ENCODE measurements at regions not wholly inside any gene's neighbourhood (a gene's known extent, or its start where the extent isn't known, plus 50 kb on each side); places are given as distances from the start of the nearest gene placed in this dataset.

GRCh38 chr13:68522184-68522583 is 1292.0 kb upstream of the PCDH9 start:
- no peak overlapping the region for H3K9ac ChIP-seq (ENCODE audit: low read depth, low read length)

DNA sequence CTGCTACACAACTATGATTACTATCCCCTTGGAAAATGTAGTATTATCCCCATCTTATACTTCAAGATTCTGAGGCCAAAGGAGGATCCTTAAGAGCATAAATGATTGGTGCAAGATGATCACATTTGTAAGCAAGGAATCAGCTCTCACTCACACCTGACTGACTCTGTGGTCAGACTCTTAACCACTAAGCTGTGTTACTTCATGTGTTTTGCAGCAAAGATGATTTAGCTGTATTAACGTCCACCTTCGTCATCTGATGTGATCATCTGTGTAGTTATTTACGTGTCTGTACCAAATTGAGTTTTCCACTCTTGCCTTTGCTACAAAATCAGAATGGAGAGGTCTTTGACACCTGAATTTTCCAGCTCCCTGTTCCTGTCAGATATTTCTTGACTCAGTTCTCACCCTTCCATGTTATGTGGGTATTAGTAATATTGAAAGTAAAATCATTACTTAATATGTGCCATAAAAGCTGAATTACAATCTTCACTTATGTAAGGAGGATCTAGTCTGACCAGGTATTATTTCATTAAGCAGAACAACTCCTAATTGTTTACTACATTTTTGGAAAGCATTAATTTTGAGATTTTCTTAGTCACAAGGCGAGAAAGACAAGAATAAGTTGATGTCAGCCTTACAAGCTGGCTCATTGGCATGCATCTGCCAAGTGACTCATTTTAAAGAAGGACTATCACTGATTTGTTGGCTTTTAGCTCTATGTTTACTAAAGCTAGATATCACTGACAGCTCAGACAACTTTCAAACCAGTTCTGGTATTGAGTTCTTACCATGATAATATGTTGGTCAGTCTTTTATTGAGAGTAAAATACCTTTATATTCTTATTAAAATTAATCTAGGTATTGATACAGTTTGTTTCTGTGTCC is 1279.8 kb upstream of the PCDH9 start:
- no peaks in the 10 kb centered on the region for H3K36me3 ChIP-seq (ENCODE audit: control insufficient read depth, insufficient read depth, low read length)
- H3K9me3 ChIP-seq (ENCODE audit: control insufficient read depth, insufficient read depth, low read length): no peaks in the 10 kb centered on the region
- H3K27me3 ChIP-seq (ENCODE audit: control insufficient read depth, insufficient read depth, low read length): no peaks in the 10 kb centered on the region

More at GRCh38 chr13:68522184-68522583, 1292.0 kb upstream of the PCDH9 start:
- H3K27ac ChIP-seq (ENCODE audit: low read depth, low read length): no peak overlapping the region
- H3K4me3 ChIP-seq (ENCODE audit: low read depth, low read length): no peak overlapping the region
- H3K4me1 ChIP-seq (ENCODE audit: control insufficient read depth, insufficient read depth, low read length): no peaks in the 10 kb centered on the region
- H3K27me3 ChIP-seq (ENCODE audit: control insufficient read depth, insufficient read depth, low read length): no peaks in the 10 kb centered on the region
- H3K9me3 ChIP-seq (ENCODE audit: control insufficient read depth, insufficient read depth, low read length): no peaks in the 10 kb centered on the region; the same call in 1 of the 2 replicates
- H3K36me3 ChIP-seq (ENCODE audit: control insufficient read depth, insufficient read depth, low read length): no peaks in the 10 kb centered on the region

GRCh38 chr13:68506888-68507551 is 1276.9 kb upstream of the PCDH9 start:
- no peak overlapping the region for H3K27ac ChIP-seq (ENCODE audit: low read depth, low read length)

More for the DNA sequence above, 1279.8 kb upstream of the PCDH9 start:
- Histone ChIP-seq H3K4me1 (ENCODE audit: control insufficient read depth, insufficient read depth, low read length) (no peaks in the 10 kb centered on the region), H3K4me3 (ENCODE audit: low read depth, low read length) (no peak overlapping the region), H3K9ac (ENCODE audit: low read depth, low read length) (no peak overlapping the region), H3K27ac (ENCODE audit: low read depth, low read length) (no peak overlapping the region)

DNA sequence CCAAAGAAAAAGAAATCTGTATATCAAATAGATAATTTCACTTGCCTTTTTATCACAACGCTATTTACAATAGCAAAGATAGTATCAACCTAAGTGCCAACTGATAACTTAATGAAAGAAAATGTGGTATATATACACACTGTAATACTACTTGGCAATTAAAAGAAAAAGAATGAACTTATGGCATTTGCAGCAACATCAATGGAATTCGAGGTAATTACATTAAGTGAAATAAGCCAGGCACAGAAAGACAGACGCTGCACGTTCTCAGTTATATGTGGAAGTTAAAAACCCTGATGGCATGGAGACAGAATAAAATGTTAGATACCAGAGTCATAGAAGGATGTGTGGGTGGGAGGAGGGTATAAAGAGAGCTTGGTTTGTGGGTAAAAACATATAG is 1260.5 kb upstream of the PCDH9 start:
- Histone ChIP-seq H3K9me3 (ENCODE audit: control insufficient read depth, insufficient read depth, low read length) (no peaks in the 10 kb centered on the region), H3K27me3 (ENCODE audit: control insufficient read depth, insufficient read depth, low read length) (no peaks in the 10 kb centered on the region)

More at GRCh38 chr13:68506888-68507551, 1276.9 kb upstream of the PCDH9 start:
- no peak overlapping the region for H3K4me3 ChIP-seq (ENCODE audit: low read depth, low read length)
- H3K9ac ChIP-seq (ENCODE audit: low read depth, low read length): no peak overlapping the region
- H3K36me3 ChIP-seq (ENCODE audit: control insufficient read depth, insufficient read depth, low read length): no peaks in the 10 kb centered on the region
- H3K4me1 ChIP-seq (ENCODE audit: control insufficient read depth, insufficient read depth, low read length): no peaks in the 10 kb centered on the region
- H3K9me3 ChIP-seq (ENCODE audit: control insufficient read depth, insufficient read depth, low read length): no peaks in the 10 kb centered on the region
- no peaks in the 10 kb centered on the region for H3K27me3 ChIP-seq (ENCODE audit: control insufficient read depth, insufficient read depth, low read length)

DNA sequence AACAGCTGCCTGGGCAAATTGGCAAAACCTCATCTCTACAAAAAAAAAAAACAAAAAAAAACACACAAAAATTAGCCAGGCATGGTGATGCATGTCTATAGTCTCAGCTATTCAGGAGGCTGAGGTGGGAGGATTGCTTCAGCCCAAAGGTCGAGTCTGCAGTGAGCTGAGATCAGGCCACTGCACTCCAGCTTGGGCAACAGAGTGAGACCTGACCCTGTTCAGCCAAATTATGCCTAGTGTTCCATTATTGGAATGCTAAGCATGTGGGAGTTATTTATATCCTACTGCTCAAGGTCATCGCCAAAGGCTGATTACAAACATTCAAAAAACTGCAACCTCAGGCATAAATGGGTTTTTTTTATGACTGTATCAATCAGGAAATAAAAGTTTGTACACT is 1251.0 kb upstream of the PCDH9 start:
- Histone ChIP-seq H3K4me3 (ENCODE audit: low read depth, low read length) (no peak overlapping the region), H3K27ac (ENCODE audit: low read depth, low read length) (no peak overlapping the region), H3K4me1 (ENCODE audit: control insufficient read depth, insufficient read depth, low read length) (no peaks in the 10 kb centered on the region), H3K27me3 (ENCODE audit: control insufficient read depth, insufficient read depth, low read length) (no peaks in the 10 kb centered on the region), H3K9me3 (ENCODE audit: control insufficient read depth, insufficient read depth, low read length) (no peaks in the 10 kb centered on the region), H3K9ac (ENCODE audit: low read depth, low read length) (no peak overlapping the region), H3K36me3 (ENCODE audit: control insufficient read depth, insufficient read depth, low read length) (no peaks in the 10 kb centered on the region)

More for the DNA sequence above, 1260.5 kb upstream of the PCDH9 start:
- no peak overlapping the region for H3K4me3 ChIP-seq (ENCODE audit: low read depth, low read length)
- no peaks in the 10 kb centered on the region for H3K4me1 ChIP-seq (ENCODE audit: control insufficient read depth, insufficient read depth, low read length)
- H3K9ac ChIP-seq (ENCODE audit: low read depth, low read length): no peak overlapping the region
- H3K27ac ChIP-seq (ENCODE audit: low read depth, low read length): no peak overlapping the region
- no peaks in the 10 kb centered on the region for H3K36me3 ChIP-seq (ENCODE audit: control insufficient read depth, insufficient read depth, low read length)

DNA sequence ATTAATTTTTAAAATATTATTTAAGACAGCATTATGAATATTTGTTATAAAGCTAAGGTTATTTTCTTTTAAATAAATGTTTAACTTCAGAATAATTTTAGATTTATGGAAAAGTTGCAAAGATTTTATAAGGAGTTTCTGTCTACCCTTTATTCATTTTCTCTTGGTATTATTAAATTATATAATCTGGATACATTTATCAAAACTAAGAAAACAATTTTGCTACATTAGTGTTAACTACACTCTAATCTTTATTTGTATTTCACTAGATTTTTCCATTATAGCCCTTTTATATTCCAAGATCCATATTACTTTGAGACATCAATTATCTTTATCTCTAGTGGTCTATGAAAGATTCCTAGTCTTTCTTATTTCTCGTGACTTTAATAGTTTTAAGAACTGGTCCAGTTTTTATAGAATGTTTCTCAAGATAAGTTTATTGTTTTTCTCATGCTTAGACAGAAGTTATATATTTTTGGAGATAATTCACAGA is 1243.7 kb upstream of the PCDH9 start:
- Histone ChIP-seq H3K9me3 (ENCODE audit: control insufficient read depth, insufficient read depth, low read length) (no peaks in the 10 kb centered on the region), H3K27me3 (ENCODE audit: control insufficient read depth, insufficient read depth, low read length) (no peaks in the 10 kb centered on the region), H3K27ac (ENCODE audit: low read depth, low read length) (no peak overlapping the region), H3K9ac (ENCODE audit: low read depth, low read length) (no peak overlapping the region), H3K4me1 (ENCODE audit: control insufficient read depth, insufficient read depth, low read length) (no peaks in the 10 kb centered on the region), H3K4me3 (ENCODE audit: low read depth, low read length) (no peak overlapping the region), H3K36me3 (ENCODE audit: control insufficient read depth, insufficient read depth, low read length) (no peaks in the 10 kb centered on the region)

- Histone ChIP-seq H3K36me3 (ENCODE audit: control insufficient read depth, insufficient read depth, low read length) (no peaks in the 10 kb centered on the region), H3K27me3 (ENCODE audit: control insufficient read depth, insufficient read depth, low read length) (no peaks in the 10 kb centered on the region), H3K9ac (ENCODE audit: low read depth, low read length) (no peak overlapping the region), H3K4me1 (ENCODE audit: control insufficient read depth, insufficient read depth, low read length) (no peaks in the 10 kb centered on the region), H3K27ac (ENCODE audit: low read depth, low read length) (no peak overlapping the region), H3K4me3 (ENCODE audit: low read depth, low read length) (no peak overlapping the region), H3K9me3 (ENCODE audit: control insufficient read depth, insufficient read depth, low read length) (no peaks in the 10 kb centered on the region)
Measured at GRCh38 chr13:68467160-68467559, 1237.0 kb upstream of the PCDH9 start.

GRCh38 chr13:68440874-68441273 is 1210.7 kb upstream of the PCDH9 start:
- no peak overlapping the region for H3K9ac ChIP-seq (ENCODE audit: low read depth, low read length)
- no peaks in the 10 kb centered on the region for H3K9me3 ChIP-seq (ENCODE audit: control insufficient read depth, insufficient read depth, low read length)
- no peak overlapping the region for H3K27ac ChIP-seq (ENCODE audit: low read depth, low read length)
- no peaks in the 10 kb centered on the region for H3K36me3 ChIP-seq (ENCODE audit: control insufficient read depth, insufficient read depth, low read length)
- H3K27me3 ChIP-seq (ENCODE audit: control insufficient read depth, insufficient read depth, low read length): no peaks in the 10 kb centered on the region
- H3K4me3 ChIP-seq (ENCODE audit: low read depth, low read length): no peak overlapping the region
- H3K4me1 ChIP-seq (ENCODE audit: control insufficient read depth, insufficient read depth, low read length): no peaks in the 10 kb centered on the region

DNA sequence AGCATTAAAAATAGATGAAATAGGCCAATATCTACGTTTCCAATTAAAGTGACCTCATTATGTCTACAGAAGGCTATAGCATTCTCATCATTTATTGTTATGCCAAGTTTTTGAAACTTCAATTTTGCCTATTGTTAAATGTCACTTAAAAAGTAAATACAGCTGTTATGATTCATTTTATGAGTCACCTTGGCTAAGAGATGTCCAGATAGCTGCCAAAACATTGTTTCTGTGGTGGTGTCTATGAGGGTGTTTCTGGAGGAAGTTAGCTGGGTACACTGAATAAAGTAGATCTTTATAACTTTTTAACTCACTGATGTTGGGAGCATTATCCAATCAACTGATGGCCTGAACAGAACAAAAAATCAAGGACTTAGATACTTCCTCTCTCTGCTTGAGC is 1209.7 kb upstream of the PCDH9 start:
- no peaks in the 10 kb centered on the region for H3K36me3 ChIP-seq (ENCODE audit: control insufficient read depth, insufficient read depth, low read length)
- no peak overlapping the region for H3K9ac ChIP-seq (ENCODE audit: low read depth, low read length)
- no peak overlapping the region for H3K27ac ChIP-seq (ENCODE audit: low read depth, low read length)
- no peaks in the 10 kb centered on the region for H3K27me3 ChIP-seq (ENCODE audit: control insufficient read depth, insufficient read depth, low read length)
- H3K4me3 ChIP-seq (ENCODE audit: low read depth, low read length): no peak overlapping the region
- no peaks in the 10 kb centered on the region for H3K9me3 ChIP-seq (ENCODE audit: control insufficient read depth, insufficient read depth, low read length)
- no peaks in the 10 kb centered on the region for H3K4me1 ChIP-seq (ENCODE audit: control insufficient read depth, insufficient read depth, low read length)

DNA sequence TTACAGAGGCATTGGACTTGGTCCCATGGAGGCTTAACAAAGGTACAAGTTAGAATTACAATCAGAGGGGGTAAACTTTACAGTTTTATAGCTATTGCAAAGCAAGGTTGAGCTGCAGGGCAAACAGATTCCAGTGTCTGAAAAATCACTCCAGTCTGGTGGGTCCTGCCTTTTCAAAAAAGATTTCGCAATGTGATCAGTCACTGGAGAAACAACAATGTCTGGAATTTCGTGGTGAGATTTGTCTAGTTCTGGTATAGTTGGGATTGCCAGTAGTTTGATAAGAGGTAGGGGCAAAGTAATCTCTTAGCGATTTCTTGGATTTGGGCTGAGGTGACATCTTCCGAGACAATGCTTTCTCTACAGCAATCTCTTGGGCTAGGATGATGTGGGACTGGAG is 1198.2 kb upstream of the PCDH9 start:
- H3K4me3 ChIP-seq (ENCODE audit: low read depth, low read length): no peak overlapping the region

DNA sequence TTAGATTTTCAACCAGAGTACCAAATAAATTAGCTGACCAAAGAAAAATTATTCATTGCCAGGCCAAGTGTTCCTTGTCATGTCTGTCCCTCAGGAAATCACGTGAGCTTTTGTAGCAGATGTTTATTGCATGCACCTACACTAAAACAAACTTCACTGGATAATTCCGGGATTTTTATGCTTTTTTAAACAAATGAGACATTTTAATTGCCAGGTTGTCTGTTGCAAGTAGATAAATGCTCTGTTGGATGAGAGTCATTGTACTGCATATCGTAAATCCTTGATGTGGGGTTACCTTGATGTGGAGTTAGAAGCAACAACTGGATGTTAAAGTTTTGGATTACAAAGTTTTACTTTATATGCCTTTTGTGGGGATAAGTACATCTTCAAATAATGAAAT is 1187.7 kb upstream of the PCDH9 start:
- Histone ChIP-seq H3K27me3 (ENCODE audit: control insufficient read depth, insufficient read depth, low read length) (no peaks in the 10 kb centered on the region), H3K27ac (ENCODE audit: low read depth, low read length) (no peak overlapping the region), H3K9me3 (ENCODE audit: control insufficient read depth, insufficient read depth, low read length) (no peaks in the 10 kb centered on the region), H3K4me3 (ENCODE audit: low read depth, low read length) (no peak overlapping the region), H3K4me1 (ENCODE audit: control insufficient read depth, insufficient read depth, low read length) (no peaks in the 10 kb centered on the region), H3K9ac (ENCODE audit: low read depth, low read length) (no peak overlapping the region), H3K36me3 (ENCODE audit: control insufficient read depth, insufficient read depth, low read length) (no peaks in the 10 kb centered on the region)

More for the DNA sequence above, 1198.2 kb upstream of the PCDH9 start:
- Histone ChIP-seq H3K9me3 (ENCODE audit: control insufficient read depth, insufficient read depth, low read length) (no peaks in the 10 kb centered on the region), H3K27me3 (ENCODE audit: control insufficient read depth, insufficient read depth, low read length) (no peaks in the 10 kb centered on the region), H3K27ac (ENCODE audit: low read depth, low read length) (no peak overlapping the region), H3K9ac (ENCODE audit: low read depth, low read length) (no peak overlapping the region), H3K4me1 (ENCODE audit: control insufficient read depth, insufficient read depth, low read length) (no peaks in the 10 kb centered on the region), H3K36me3 (ENCODE audit: control insufficient read depth, insufficient read depth, low read length) (no peaks in the 10 kb centered on the region)

Data from HUES48 (cell line).